B cell (primary cell): ENCODE measurements at regions not wholly inside any gene's neighbourhood (a gene's known extent, or its start where the extent isn't known, plus 50 kb on each side); places are given as distances from the start of the nearest gene placed in this dataset.

Experiments
- ATAC-seq: fragments of 200-7000 bp; cut with Tn5 transposase; one replicate; pipeline ENCODE4 v1.10.0; 2021; ENCODE audit warnings: low read depth, mild to moderate bottlenecking, moderate number of reproducible peaks, moderate library complexity
- CTCF ChIA-PET: fragments of 350-600 bp; sonication (Branson Sonifier 250); formaldehyde crosslinking; loops from one replicate; lab custom pipeline; 2021; ENCODE audit warnings: antibody characterized with exemption, inconsistent platforms; lab: Charles Lee
- POLR2A ChIA-PET: fragments of 350-600 bp; sonication (Branson Sonifier 250); formaldehyde crosslinking; loops from one replicate; lab custom pipeline; 2021; ENCODE audit warnings: antibody characterized with exemption; lab: Charles Lee
- DNase-seq: peaks from one replicate; pipeline ENCODE4 v3.0.0; 2013
- H2AFZ ChIP-seq: 2 replicates; pipeline ENCODE4 v1.6.1; 2012; ENCODE audit warnings: mild to moderate bottlenecking, low read depth, low read length; ENCODE audit not compliant: insufficient read depth, poor library complexity, severe bottlenecking
- H3K27ac ChIP-seq, 2 donors: 1 replicate in 1 of 2; 2 replicates in 1 of 2; pipeline ENCODE4 v1.5.1; 2012 to 2013; ENCODE audit warnings: low read length in 2 of 2, mild to moderate bottlenecking in 2 of 2, moderate library complexity in 1 of 2
- H3K27me3 ChIP-seq, 4 experiments: fragments of 200-600 bp in 1 of 4; sonication (generic) in 1 of 4; replicated peaks in 1 of 4; 1 replicate in 2 of 4; 2 replicates in 2 of 4; pipeline versions ENCODE4 v1.6.1 to v1.7.0; 2013 to 2016; ENCODE audit warnings: low read length in 3 of 4, mild to moderate bottlenecking in 2 of 4, mixed read lengths in 1 of 4, moderate library complexity in 1 of 4; ENCODE audit not compliant: insufficient read depth in 4 of 4, control insufficient read depth in 3 of 4; ENCODE audit errors: control extremely low read depth in 1 of 4
- H3K36me3 ChIP-seq, 2 experiments: replicated peaks in 1 of 2; 1 replicate in 1 of 2; 2 replicates in 1 of 2; pipeline versions ENCODE4 v1.6.1 to v1.7.1; 2013; ENCODE audit warnings: low read length in 1 of 2; ENCODE audit not compliant: insufficient read depth in 2 of 2, control insufficient read depth in 1 of 2; ENCODE audit errors: control extremely low read depth in 1 of 2, extremely low read depth in 1 of 2
- H3K4me1 ChIP-seq, 2 donors: fragments of 200-600 bp in 1 of 2; sonication (generic) in 1 of 2; 1 replicate in 1 of 2; 2 replicates in 1 of 2; pipeline versions ENCODE4 v1.5.1 to v1.6.1; 2013 to 2017; ENCODE audit warnings: low read length in 2 of 2; ENCODE audit not compliant: control insufficient read depth in 2 of 2, insufficient read depth in 2 of 2
- H3K4me2 ChIP-seq: replicated peaks from 2 replicates; pipeline ENCODE3; 2012; ENCODE audit warnings: mild to moderate bottlenecking, low read depth, low read length; ENCODE audit not compliant: poor library complexity, severe bottlenecking
- H3K4me3 ChIP-seq, 5 experiments: fragments of 200-600 bp in 1 of 5; sonication (generic) in 1 of 5; 1 replicate in 3 of 5; 2 replicates in 2 of 5; pipeline versions ENCODE4 v1.5.1 to v1.7.0; 2011 to 2016; ENCODE audit warnings: low read length in 4 of 5, mild to moderate bottlenecking in 4 of 5, low read depth in 2 of 5, control low read depth in 1 of 5, moderate library complexity in 1 of 5; ENCODE audit not compliant: insufficient read depth in 1 of 5; ENCODE audit errors: control extremely low read depth in 1 of 5, extremely low read depth in 1 of 5
- H3K79me2 ChIP-seq: fragments of 200-600 bp; sonication (generic); one replicate; pipeline ENCODE4 v1.6.0; 2016; ENCODE audit warnings: low read length; ENCODE audit not compliant: control insufficient read depth, insufficient read depth
- H3K9ac ChIP-seq: fragments of 200-600 bp; sonication (generic); 2 replicates; pipeline ENCODE4 v1.6.1; 2017; ENCODE audit warnings: mild to moderate bottlenecking, low read length, moderate library complexity
- H3K9me3 ChIP-seq, 3 donors: one replicate each; pipeline versions ENCODE4 v1.6.1 to v1.7.1; 2013; ENCODE audit warnings: low read length in 2 of 3; ENCODE audit not compliant: control insufficient read depth in 2 of 3, insufficient read depth in 1 of 3; ENCODE audit errors: control extremely low read depth in 1 of 3
- H4K20me1 ChIP-seq: 2 replicates; pipeline ENCODE4 v1.6.0; 2012; ENCODE audit warnings: mild to moderate bottlenecking, low read length; ENCODE audit not compliant: insufficient read depth, control insufficient read depth, poor library complexity, severe bottlenecking
- H3K27ac Mint-ChIP-seq: one replicate; pipeline ENCODE4 v1.8.0; 2021; ENCODE audit warnings: mixed read lengths
- H3K27me3 Mint-ChIP-seq: one replicate; pipeline ENCODE4 v1.8.0; 2021; ENCODE audit warnings: mixed read lengths
- H3K4me1 Mint-ChIP-seq: one replicate; pipeline ENCODE4 v1.8.0; 2021; ENCODE audit warnings: mixed read lengths
- H3K4me3 Mint-ChIP-seq: one replicate; pipeline ENCODE4 v1.8.0; 2021; ENCODE audit warnings: mixed read lengths
- H3K9me3 Mint-ChIP-seq: one replicate; pipeline ENCODE4 v1.8.0; 2022; ENCODE audit warnings: mixed read lengths; ENCODE audit not compliant: insufficient read depth
- CTCF ChIP-seq: fragments of 200-600 bp; IDR thresholded peaks from one replicate; pipeline ENCODE4 v1.8.0; 2022; ENCODE audit warnings: antibody characterized with exemption, mild to moderate bottlenecking
- EZH2 ChIP-seq: IDR thresholded peaks from 2 replicates; pipeline ENCODE4 v1.6.1; 2012; ENCODE audit warnings: borderline replicate concordance, low read depth, mild to moderate bottlenecking, moderate library complexity, low read length; ENCODE audit not compliant: insufficient read depth, poor library complexity, severe bottlenecking
- WGBS: methylation state at CpG from one replicate; pipeline ENCODE4 v1.1.5; 2013; ENCODE audit warnings: missing lambda C conversion rate; ENCODE audit not compliant: insufficient coverage; 5-methylcytosine and 5-hydroxymethylcytosine counted together
- intact Hi-C: fragments of 100-400 bp; cut with micrococcal nuclease; formaldehyde crosslinking; loops from one replicate; pipeline ENCODE4 v1.10.0; 2022

DNA sequence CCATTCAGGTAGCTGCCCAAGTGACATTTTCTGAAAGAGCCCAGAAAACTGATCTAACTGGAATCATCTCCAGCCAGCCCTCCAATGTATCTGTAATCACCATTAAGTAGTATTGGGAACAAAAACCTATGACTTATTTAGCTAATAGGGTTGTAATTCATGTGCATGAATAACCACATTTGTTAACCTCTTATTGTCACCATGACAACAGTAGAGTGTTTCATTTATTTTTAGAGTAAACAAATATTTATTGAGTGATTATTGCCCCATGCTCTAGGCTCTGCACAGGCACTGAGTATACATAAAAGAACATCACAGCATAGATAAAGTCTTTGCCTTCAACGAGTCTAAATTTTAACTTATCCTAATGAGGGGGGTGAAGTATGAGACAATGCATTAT is 265.4 kb upstream of the UBE2E3 start:
- no peak overlapping the region for H3K4me2 ChIP-seq
- ChIA-PET CTCF (no interaction called here), POLR2A (no interaction called here)
- no peak overlapping the region for H3K9ac ChIP-seq
- no CpG with 5 or more reads among the region's 1 CpG for WGBS
- TF ChIP-seq EZH2 (no peak), CTCF (no peak)
- H3K27ac ChIP-seq, result no peak overlapping the region
- no peaks in the 10 kb centered on the region for H3K9me3 Mint-ChIP-seq
- DNase-seq (no peak), ATAC-seq (no peak)
- intact Hi-C loops, result no loop called here
- H4K20me1 ChIP-seq, result no peaks in the 10 kb centered on the region
- no peaks in the 10 kb centered on the region for H3K4me1 Mint-ChIP-seq
- no peaks in the 10 kb centered on the region for H3K27me3 Mint-ChIP-seq
- no peaks in the 10 kb centered on the region for H3K4me1 ChIP-seq
- H3K27ac Mint-ChIP-seq, result no peak overlapping the region
- no peaks in the 10 kb centered on the region for H3K27me3 ChIP-seq
- H3K9me3 ChIP-seq, result peaks cover 0 to 2% (median 0%) of the 10 kb centered on the region in 3 donors
- no peaks in the 10 kb centered on the region for H3K36me3 ChIP-seq
- no peaks in the 10 kb centered on the region for H3K79me2 ChIP-seq
- no peak overlapping the region for H2AFZ ChIP-seq
- H3K4me3 Mint-ChIP-seq, result no peak overlapping the region
- H3K4me3 ChIP-seq, result no peak overlapping the region

DNA sequence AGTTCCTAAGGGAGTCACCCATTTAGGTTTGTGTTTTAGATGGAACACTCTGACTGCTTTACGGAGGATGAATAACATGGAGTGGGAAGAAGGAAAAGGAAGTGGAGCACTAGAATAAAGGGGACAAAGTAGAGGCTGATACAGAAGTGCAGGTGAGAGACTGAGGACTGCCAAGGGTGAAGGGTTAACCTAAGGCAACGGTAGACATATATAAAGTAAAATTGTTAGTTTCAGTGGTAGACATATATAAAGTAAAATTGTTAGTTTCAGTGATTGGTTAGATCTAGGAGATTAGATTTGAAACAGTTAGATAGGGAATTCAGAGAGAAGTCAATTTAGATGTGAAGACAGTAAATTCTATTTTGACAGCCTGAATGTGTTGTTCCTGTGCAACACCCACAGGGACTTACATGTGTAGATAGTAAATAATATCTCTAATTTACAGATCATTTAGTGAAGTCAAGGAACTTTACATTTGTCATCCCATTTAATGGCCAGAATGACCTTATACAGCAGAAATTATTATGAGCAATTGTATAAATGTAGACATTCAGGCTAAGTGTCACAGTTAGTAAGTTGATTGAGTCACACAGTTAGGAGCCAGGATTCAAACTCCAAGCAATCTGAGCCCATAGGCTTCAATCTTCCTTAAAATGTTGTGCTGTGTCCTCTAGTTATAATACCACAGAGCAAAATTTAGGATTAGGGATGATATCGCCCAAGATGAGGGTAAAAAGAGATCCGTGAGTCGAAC is 270.8 kb upstream of the UBE2E3 start:
- Histone ChIP-seq H3K27ac (no peak overlapping the region), H3K4me2 (no peak overlapping the region), H3K36me3 (no peaks in the 10 kb centered on the region), H3K27me3 (no peaks in the 10 kb centered on the region), H3K9me3 (no peaks in the 10 kb centered on the region), H2AFZ (no peak overlapping the region), H4K20me1 (no peaks in the 10 kb centered on the region), H3K4me3 (no peak overlapping the region), H3K79me2 (no peaks in the 10 kb centered on the region), H3K9ac (no peak overlapping the region), H3K4me1 (no peaks in the 10 kb centered on the region)
- ChIA-PET CTCF (no interaction called here), POLR2A (no interaction called here)
- DNase-seq (no peak), ATAC-seq (no peak)
- no peaks in the 10 kb centered on the region for H3K9me3 Mint-ChIP-seq
- TF ChIP-seq EZH2 (no peak), CTCF (no peak)
- intact Hi-C loops, result no loop called here
- no peak overlapping the region for H3K27ac Mint-ChIP-seq
- H3K4me1 Mint-ChIP-seq, result no peaks in the 10 kb centered on the region
- no peaks in the 10 kb centered on the region for H3K27me3 Mint-ChIP-seq
- H3K4me3 Mint-ChIP-seq, result no peak overlapping the region
- WGBS, result 94% methylated on average over 2 of the region's 5 CpGs
